GM12864 (cell line): ENCODE measurements at regions not wholly inside any gene's neighbourhood (a gene's known extent, or its start where the extent isn't known, plus 50 kb on each side); places are given as distances from the start of the nearest gene placed in this dataset.

ENCODE experiments used
- DNase-seq: peaks from one replicate; pipeline ENCODE4 v3.0.0-alpha.2; 2011; ENCODE audit warnings: low read depth
- H3K4me3 ChIP-seq: 2 replicates; pipeline ENCODE4 v1.5.1; 2011; ENCODE audit warnings: mild to moderate bottlenecking, low read depth, low read length, control low read depth
- CTCF ChIP-seq: IDR thresholded peaks from 2 replicates; pipeline ENCODE4 v1.5.1; 2011; ENCODE audit warnings: low read depth, mild to moderate bottlenecking, moderate library complexity, low read length, control low read depth, inconsistent platforms; ENCODE audit errors: missing control alignments

GRCh38 chr18:28511413-28511821 lies 334.5 kb upstream of the CDH2 start:
- TF ChIP-seq CTCF, result no peak
- DNase-seq, result no peak
- H3K4me3 ChIP-seq, result no peak overlapping the region

GRCh38 chr18:28510210-28510609 lies 333.3 kb upstream of the CDH2 start:
- TF ChIP-seq CTCF, result no peak
- no peak overlapping the region for H3K4me3 ChIP-seq
- DNase-seq, result no peak

- no peak for DNase-seq
- TF ChIP-seq CTCF, result no peak
- H3K4me3 ChIP-seq, result no peak overlapping the region
Measured at GRCh38 chr18:28504066-28504465, 327.1 kb upstream of the CDH2 start.

GRCh38 chr18:28494151-28494550 lies 317.2 kb upstream of the CDH2 start:
- no peak overlapping the region for H3K4me3 ChIP-seq
- DNase-seq, result no peak
- no peak for TF ChIP-seq CTCF

GRCh38 chr18:28485918-28486317 lies 309.0 kb upstream of the CDH2 start:
- no peak overlapping the region for H3K4me3 ChIP-seq
- DNase-seq, result no peak
- no peak for TF ChIP-seq CTCF

GRCh38 chr18:28485210-28485801 lies 308.4 kb upstream of the CDH2 start:
- TF ChIP-seq CTCF, result no peak
- H3K4me3 ChIP-seq, result no peak overlapping the region
- no peak for DNase-seq

- no peak for DNase-seq
- no peak overlapping the region for H3K4me3 ChIP-seq
- no peak for TF ChIP-seq CTCF
Measured at GRCh38 chr18:28478531-28478930, 301.6 kb upstream of the CDH2 start.
